Naive B cell (primary cell): ENCODE measurements at regions not wholly inside any gene's neighbourhood (a gene's known extent, or its start where the extent isn't known, plus 50 kb on each side); places are given as distances from the start of the nearest gene placed in this dataset.

Source experiments
- ATAC-seq, 2 donors: fragments of 150-1000 bp; cut with Tn5 transposase; 2 replicates each; pipeline ENCODE4 v1.10.0; 2021; ENCODE audit warnings: low read depth in 2 of 2, mild to moderate bottlenecking in 2 of 2, moderate library complexity in 2 of 2
- DNase-seq: peaks from one replicate; pipeline ENCODE4 v3.0.0; 2022
- H3K27ac Mint-ChIP-seq, 6 donors: one replicate each; pipeline ENCODE4 v1.8.0; 2020 to 2022; ENCODE audit warnings: mild to moderate bottlenecking in 6 of 6, mixed read lengths in 6 of 6, moderate library complexity in 5 of 6, inconsistent platforms in 2 of 6
- H3K27me3 Mint-ChIP-seq, 3 donors: one replicate each; pipeline ENCODE4 v1.8.0; 2021 to 2022; ENCODE audit warnings: mixed read lengths in 3 of 3, mild to moderate bottlenecking in 1 of 3
- H3K36me3 Mint-ChIP-seq, 2 donors: one replicate each; pipeline ENCODE4 v1.8.0; 2020 to 2022; ENCODE audit warnings: mixed read lengths in 2 of 2, inconsistent platforms in 1 of 2, mild to moderate bottlenecking in 1 of 2
- H3K4me1 Mint-ChIP-seq, 3 donors: one replicate each; pipeline ENCODE4 v1.8.0; 2020 to 2022; ENCODE audit warnings: mixed read lengths in 3 of 3, inconsistent platforms in 1 of 3, mild to moderate bottlenecking in 1 of 3, moderate library complexity in 1 of 3
- H3K4me3 Mint-ChIP-seq, 8 donors: one replicate each; pipeline ENCODE4 v1.8.0; 2020 to 2022; ENCODE audit warnings: mild to moderate bottlenecking in 8 of 8, mixed read lengths in 8 of 8, moderate library complexity in 8 of 8, inconsistent platforms in 2 of 8
- H3K9me3 Mint-ChIP-seq, 7 donors: one replicate each; pipeline ENCODE4 v1.8.0; 2020 to 2022; ENCODE audit warnings: mixed read lengths in 7 of 7, mild to moderate bottlenecking in 5 of 7, inconsistent platforms in 2 of 7, moderate library complexity in 1 of 7

GRCh38 chr5:9947944-9948343 lies 301.7 kb downstream of the ATPSCKMT start:
- Mint-ChIP-seq H3K4me3 (no peak overlapping the region), H3K4me1 (peaks cover 4 to 13% (median 7%) of the 10 kb centered on the region in 3 donors), H3K27me3 (peaks cover 0 to 4% (median 3%) of the 10 kb centered on the region in 3 donors), H3K27ac (peak overlapping the region in 1 of 6 donors; percentile 47), H3K36me3 (no peaks in the 10 kb centered on the region), H3K9me3 (peaks cover 0 to 2% (median 0%) of the 10 kb centered on the region in 7 donors)
- DNase-seq: no peak
- ATAC-seq: no peak

GRCh38 chr5:9947225-9947714 lies 302.4 kb downstream of the ATPSCKMT start:
- ATAC-seq (no peak), DNase-seq (no peak)
- Mint-ChIP-seq H3K9me3 (peaks cover 0 to 2% (median 0%) of the 10 kb centered on the region in 7 donors), H3K4me1 (peaks cover 4 to 13% (median 7%) of the 10 kb centered on the region in 3 donors), H3K36me3 (no peaks in the 10 kb centered on the region), H3K27ac (no peak overlapping the region), H3K27me3 (peaks cover 0 to 4% (median 0%) of the 10 kb centered on the region in 3 donors), H3K4me3 (no peak overlapping the region)

GRCh38 chr5:9932770-9933169 lies 302.6 kb upstream of the TAS2R1 start:
- Mint-ChIP-seq H3K36me3 (no peaks in the 10 kb centered on the region), H3K4me3 (no peak overlapping the region), H3K27me3 (peaks cover 0 to 5% (median 0%) of the 10 kb centered on the region in 3 donors), H3K27ac (no peak overlapping the region), H3K4me1 (no peaks in the 10 kb centered on the region), H3K9me3 (peaks cover 8 to 32% (median 19%) of the 10 kb centered on the region in 7 donors)
- ATAC-seq (no peak), DNase-seq (no peak)

- H3K27ac Mint-ChIP-seq: no peak overlapping the region
- H3K36me3 Mint-ChIP-seq: no peaks in the 10 kb centered on the region
- H3K4me3 Mint-ChIP-seq: no peak overlapping the region
- peaks cover 0 to 5% (median 0%) of the 10 kb centered on the region in 3 donors for H3K27me3 Mint-ChIP-seq
- DNase-seq (no peak), ATAC-seq (no peak)
- no peaks in the 10 kb centered on the region for H3K4me1 Mint-ChIP-seq
- peaks cover 5 to 23% (median 12%) of the 10 kb centered on the region in 7 donors for H3K9me3 Mint-ChIP-seq
Observed at GRCh38 chr5:9930156-9930555, 300.0 kb upstream of the TAS2R1 start.

GRCh38 chr5:9928326-9928725 lies 298.2 kb upstream of the TAS2R1 start:
- Mint-ChIP-seq H3K36me3 (peaks cover 0 to 5% of the 10 kb centered on the region in 2 donors), H3K27me3 (peaks cover 0 to 5% (median 0%) of the 10 kb centered on the region in 3 donors), H3K4me3 (no peak overlapping the region), H3K4me1 (no peaks in the 10 kb centered on the region), H3K27ac (no peak overlapping the region), H3K9me3 (peaks cover 5 to 24% (median 11%) of the 10 kb centered on the region in 7 donors)
- no peak for DNase-seq
- no peak for ATAC-seq

- no peak overlapping the region for H3K4me3 Mint-ChIP-seq
- H3K27me3 Mint-ChIP-seq: peaks cover 0 to 5% (median 0%) of the 10 kb centered on the region in 3 donors
- H3K9me3 Mint-ChIP-seq: peaks cover 4 to 29% (median 10%) of the 10 kb centered on the region in 7 donors
Observed at GRCh38 chr5:9927521-9927997, 297.4 kb upstream of the TAS2R1 start.

GRCh38 chr5:9927106-9927505 lies 297.0 kb upstream of the TAS2R1 start:
- peaks cover 0 to 8% of the 10 kb centered on the region in 2 donors for H3K36me3 Mint-ChIP-seq
- peaks cover 0 to 5% (median 0%) of the 10 kb centered on the region in 3 donors for H3K27me3 Mint-ChIP-seq
- no peak overlapping the region for H3K27ac Mint-ChIP-seq
- DNase-seq (no peak), ATAC-seq (no peak)
- H3K4me1 Mint-ChIP-seq: no peaks in the 10 kb centered on the region
- H3K4me3 Mint-ChIP-seq: no peak overlapping the region
- H3K9me3 Mint-ChIP-seq: peaks cover 4 to 34% (median 14%) of the 10 kb centered on the region in 7 donors

More at GRCh38 chr5:9927521-9927997, 297.4 kb upstream of the TAS2R1 start:
- ATAC-seq (no peak), DNase-seq (no peak)
- Mint-ChIP-seq H3K36me3 (peaks cover 0 to 8% of the 10 kb centered on the region in 2 donors), H3K27ac (no peak overlapping the region), H3K4me1 (no peaks in the 10 kb centered on the region)

- DNase-seq (no peak), ATAC-seq (no peak)
- peaks cover 0 to 8% of the 10 kb centered on the region in 2 donors for H3K36me3 Mint-ChIP-seq
- H3K27me3 Mint-ChIP-seq: peaks cover 0 to 5% (median 0%) of the 10 kb centered on the region in 3 donors
- H3K27ac Mint-ChIP-seq: no peak overlapping the region
- no peak overlapping the region for H3K4me3 Mint-ChIP-seq
- no peaks in the 10 kb centered on the region for H3K4me1 Mint-ChIP-seq
- H3K9me3 Mint-ChIP-seq: peaks cover 4 to 35% (median 13%) of the 10 kb centered on the region in 7 donors
Observed at GRCh38 chr5:9924614-9925013, 294.5 kb upstream of the TAS2R1 start.

GRCh38 chr5:9922719-9923118 lies 292.6 kb upstream of the TAS2R1 start:
- Mint-ChIP-seq H3K36me3 (peaks cover 0 to 8% of the 10 kb centered on the region in 2 donors), H3K4me1 (no peaks in the 10 kb centered on the region)

GRCh38 chr5:9920697-9921096 lies 290.5 kb upstream of the TAS2R1 start:
- Mint-ChIP-seq H3K36me3 (peaks cover 0 to 8% of the 10 kb centered on the region in 2 donors), H3K9me3 (peaks cover 4 to 35% (median 14%) of the 10 kb centered on the region in 7 donors), H3K27me3 (no peaks in the 10 kb centered on the region), H3K27ac (no peak overlapping the region), H3K4me1 (no peaks in the 10 kb centered on the region), H3K4me3 (no peak overlapping the region)
- ATAC-seq: no peak
- DNase-seq: no peak

More at GRCh38 chr5:9922719-9923118, 292.6 kb upstream of the TAS2R1 start:
- Mint-ChIP-seq H3K4me3 (no peak overlapping the region), H3K9me3 (peaks cover 4 to 35% (median 14%) of the 10 kb centered on the region in 7 donors), H3K27ac (no peak overlapping the region), H3K27me3 (no peaks in the 10 kb centered on the region)
- ATAC-seq: no peak
- no peak for DNase-seq

- peaks cover under 1 to 23% (median 14%) of the 10 kb centered on the region in 7 donors for H3K9me3 Mint-ChIP-seq
- no peaks in the 10 kb centered on the region for H3K4me1 Mint-ChIP-seq
- no peaks in the 10 kb centered on the region for H3K27me3 Mint-ChIP-seq
- no peak for DNase-seq
- no peak overlapping the region for H3K4me3 Mint-ChIP-seq
- H3K36me3 Mint-ChIP-seq: peaks cover 0 to 8% of the 10 kb centered on the region in 2 donors
- no peak for ATAC-seq
- no peak overlapping the region for H3K27ac Mint-ChIP-seq
Observed at GRCh38 chr5:9919306-9920030, 289.3 kb upstream of the TAS2R1 start.

GRCh38 chr5:9905661-9906060 lies 275.5 kb upstream of the TAS2R1 start:
- DNase-seq (no peak), ATAC-seq (no peak)
- peaks cover 0 to 22% (median 8%) of the 10 kb centered on the region in 7 donors for H3K9me3 Mint-ChIP-seq
- H3K27ac Mint-ChIP-seq: no peak overlapping the region
- no peaks in the 10 kb centered on the region for H3K27me3 Mint-ChIP-seq
- no peaks in the 10 kb centered on the region for H3K4me1 Mint-ChIP-seq
- H3K36me3 Mint-ChIP-seq: no peaks in the 10 kb centered on the region
- no peak overlapping the region for H3K4me3 Mint-ChIP-seq

- Mint-ChIP-seq H3K27ac (no peak overlapping the region), H3K27me3 (no peaks in the 10 kb centered on the region), H3K4me1 (no peaks in the 10 kb centered on the region), H3K9me3 (peaks cover 0 to 22% (median 8%) of the 10 kb centered on the region in 7 donors), H3K4me3 (no peak overlapping the region), H3K36me3 (no peaks in the 10 kb centered on the region)
- ATAC-seq: no peak
- no peak for DNase-seq
Observed at GRCh38 chr5:9903801-9904200, 273.6 kb upstream of the TAS2R1 start.

GRCh38 chr5:9898319-9898718 lies 268.2 kb upstream of the TAS2R1 start:
- H3K27me3 Mint-ChIP-seq: no peaks in the 10 kb centered on the region
- H3K27ac Mint-ChIP-seq: no peak overlapping the region
- no peaks in the 10 kb centered on the region for H3K36me3 Mint-ChIP-seq
- no peak overlapping the region for H3K4me3 Mint-ChIP-seq
- H3K4me1 Mint-ChIP-seq: no peaks in the 10 kb centered on the region
- no peak for ATAC-seq
- peaks cover 0 to 4% (median 0%) of the 10 kb centered on the region in 7 donors for H3K9me3 Mint-ChIP-seq
- no peak for DNase-seq
